Right lobe of liver (tissue), 6 donors: ENCODE measurements at regions not wholly inside any gene's neighbourhood (a gene's known extent, or its start where the extent isn't known, plus 50 kb on each side); places are given as distances from the start of the nearest gene placed in this dataset.

Source experiments
- ATAC-seq, 4 donors: fragments of 200-7000 bp; cut with Tn5 transposase; one replicate each; pipeline ENCODE4 v1.9.1; 2020; ENCODE audit warnings: mild to moderate bottlenecking in 4 of 4, moderate library complexity in 4 of 4
- DNase-seq, 3 donors: peaks; one replicate each; pipeline ENCODE4 v3.0.0-alpha.2; 2020
- H3K27ac ChIP-seq, 3 donors: fragments of 200-600 bp; one replicate each; pipeline ENCODE4 v1.8.0; 2022
- H3K27me3 ChIP-seq, 2 donors: fragments of 200-600 bp; one replicate each; pipeline ENCODE4 v1.8.0; 2022
- H3K36me3 ChIP-seq, 4 donors: fragments of 200-600 bp; sonication (generic) in 1 of 4; one replicate each; pipeline versions ENCODE4 v1.5.1 to v1.8.0; 2017 to 2022; ENCODE audit warnings: control low read depth in 1 of 4
- H3K4me1 ChIP-seq, 4 donors: fragments of 200-600 bp; sonication (generic) in 1 of 4; one replicate each; pipeline versions ENCODE4 v1.5.1 to v1.8.0; 2017 to 2022; ENCODE audit warnings: control low read depth in 1 of 4
- H3K4me3 ChIP-seq, 3 donors: fragments of 200-600 bp; one replicate each; pipeline ENCODE4 v1.8.0; 2022
- H3K9me3 ChIP-seq, 4 donors: fragments of 200-600 bp; sonication (generic) in 1 of 4; one replicate each; pipeline versions ENCODE4 v1.5.1 to v1.8.0; 2017 to 2022; ENCODE audit warnings: control low read depth in 1 of 4
- POLR2A ChIP-seq: fragments of 450-650 bp; IDR thresholded peaks from one replicate; pipeline ENCODE4 v1.6.1; 2017; ENCODE audit warnings: antibody characterized with exemption, mild to moderate bottlenecking
- WGBS: methylation state at CpG from one replicate; pipeline ENCODE4 v1.1.6; 2018; ENCODE audit warnings: low coverage, low lambda C conversion rate; ENCODE audit not compliant: insufficient coverage; ENCODE audit errors: missing lambda C conversion rate; 5-methylcytosine and 5-hydroxymethylcytosine counted together
- intact Hi-C, 2 donors: fragments of 100-400 bp; cut with DNase I; formaldehyde crosslinking; loops; one replicate each; pipeline versions ENCODE4 v1.11.2 to v1.14.1; 2022
- TF ChIP-seq, protein P1 (sequence below), 4 donors: fragments of 200-600 bp in 3 of 4; fragments of 450-650 bp in 1 of 4; IDR thresholded peaks; one replicate each; pipeline versions ENCODE4 v1.5.1 to v1.8.0; 2016 to 2022; ENCODE audit warnings: antibody characterized with exemption in 4 of 4, mild to moderate bottlenecking in 2 of 4
- donor health status: DM: no; HTN: yes; CAD: no.
- donor health status: DM: no; HTN: no; CAD: no.
- donor health status: DM: no; HTN: no; CAD: no.
- donor health status: DM: no; HTN: yes; CAD: no.
- donor health status: DM: no; HTN: yes; CAD: no.

DNA sequence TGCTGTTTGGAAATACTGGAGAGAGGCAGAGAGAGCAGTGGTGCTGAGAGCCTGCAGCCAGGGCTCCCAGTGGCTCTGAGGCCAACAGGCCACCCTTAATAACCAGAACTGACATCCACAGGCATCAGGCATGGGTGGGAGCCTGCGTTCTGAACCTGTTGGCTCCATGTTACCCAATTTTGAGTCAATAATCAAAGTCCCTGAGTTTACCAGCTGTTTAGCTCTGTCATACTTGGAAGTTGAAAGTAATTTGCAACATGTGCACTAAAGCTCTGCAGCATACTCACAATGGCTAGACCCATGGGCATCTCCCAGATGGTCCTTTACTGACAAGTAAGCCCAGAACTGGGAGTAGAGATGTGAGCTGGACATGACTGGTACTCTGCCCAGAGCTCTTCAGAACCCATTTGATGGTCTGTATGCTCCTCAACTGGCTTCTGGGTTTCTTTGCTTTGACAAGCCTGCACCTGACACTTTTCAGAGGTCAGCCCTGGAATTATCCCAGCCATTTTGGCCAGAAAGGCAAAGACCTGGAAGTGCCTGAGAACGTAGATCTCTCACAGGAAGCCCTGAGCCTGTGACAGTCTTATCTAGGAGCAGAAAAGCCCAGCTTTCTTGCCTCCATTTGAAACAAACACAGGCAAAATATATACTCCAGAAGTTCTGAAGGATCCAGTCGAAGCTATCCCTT is 122.4 kb upstream of the CITED2 start:
- H3K9me3 ChIP-seq = no peaks in the 10 kb centered on the region
- WGBS = 83% methylated on average over 2 of the region's 3 CpGs

DNA sequence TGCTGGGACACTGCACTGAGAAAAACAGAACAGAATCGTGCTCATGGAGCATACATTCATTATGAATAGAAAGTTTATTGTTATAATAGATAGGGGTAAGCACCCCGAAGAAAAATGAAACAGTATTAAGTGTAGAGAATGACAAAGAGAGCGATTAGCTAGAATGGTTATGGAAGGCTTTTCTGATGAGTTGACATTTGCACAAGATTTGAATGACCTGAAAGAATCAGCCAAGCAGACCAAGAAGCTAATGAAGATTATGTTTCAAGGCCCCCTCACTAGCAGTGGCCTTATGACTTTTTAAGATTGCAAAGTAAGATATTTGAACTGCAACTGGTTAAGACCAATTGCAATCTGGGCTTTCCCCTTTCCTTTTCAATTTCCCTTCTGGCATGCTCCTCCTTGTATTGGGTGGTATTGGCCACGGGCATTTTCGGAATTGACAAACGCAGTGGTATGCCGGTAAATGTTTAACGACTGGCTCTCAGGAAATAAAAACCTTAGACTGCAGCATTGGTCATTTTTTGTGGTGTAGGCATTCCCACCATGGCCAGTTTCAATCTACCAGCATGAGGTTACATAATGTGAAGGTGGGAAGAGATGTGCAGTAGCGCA is 120.0 kb upstream of the CITED2 start:
- no peak for ATAC-seq
- no peaks in the 10 kb centered on the region for H3K9me3 ChIP-seq
- H3K27me3 ChIP-seq = no peaks in the 10 kb centered on the region
- intact Hi-C loops = no loop called here
- H3K36me3 ChIP-seq = no peaks in the 10 kb centered on the region
- peaks cover 0 to 12% (median 0%) of the 10 kb centered on the region in 4 donors for H3K4me1 ChIP-seq
- H3K4me3 ChIP-seq = no peak overlapping the region
- TF ChIP-seq POLR2A = no peak
- TF ChIP-seq, protein P1, sequence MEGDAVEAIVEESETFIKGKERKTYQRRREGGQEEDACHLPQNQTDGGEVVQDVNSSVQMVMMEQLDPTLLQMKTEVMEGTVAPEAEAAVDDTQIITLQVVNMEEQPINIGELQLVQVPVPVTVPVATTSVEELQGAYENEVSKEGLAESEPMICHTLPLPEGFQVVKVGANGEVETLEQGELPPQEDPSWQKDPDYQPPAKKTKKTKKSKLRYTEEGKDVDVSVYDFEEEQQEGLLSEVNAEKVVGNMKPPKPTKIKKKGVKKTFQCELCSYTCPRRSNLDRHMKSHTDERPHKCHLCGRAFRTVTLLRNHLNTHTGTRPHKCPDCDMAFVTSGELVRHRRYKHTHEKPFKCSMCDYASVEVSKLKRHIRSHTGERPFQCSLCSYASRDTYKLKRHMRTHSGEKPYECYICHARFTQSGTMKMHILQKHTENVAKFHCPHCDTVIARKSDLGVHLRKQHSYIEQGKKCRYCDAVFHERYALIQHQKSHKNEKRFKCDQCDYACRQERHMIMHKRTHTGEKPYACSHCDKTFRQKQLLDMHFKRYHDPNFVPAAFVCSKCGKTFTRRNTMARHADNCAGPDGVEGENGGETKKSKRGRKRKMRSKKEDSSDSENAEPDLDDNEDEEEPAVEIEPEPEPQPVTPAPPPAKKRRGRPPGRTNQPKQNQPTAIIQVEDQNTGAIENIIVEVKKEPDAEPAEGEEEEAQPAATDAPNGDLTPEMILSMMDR (IDR thresholded peaks at IDR 0.05) = no peak
- no peak overlapping the region for H3K27ac ChIP-seq
- WGBS = 70% methylated on average over 9 of the region's 9 CpGs
- no peak for DNase-seq

More for the DNA sequence above, 122.4 kb upstream of the CITED2 start:
- intact Hi-C loops = no loop called here
- Histone ChIP-seq H3K27ac (no peak overlapping the region), H3K36me3 (no peaks in the 10 kb centered on the region), H3K4me3 (no peak overlapping the region), H3K27me3 (no peaks in the 10 kb centered on the region), H3K4me1 (peaks cover 0 to 8% (median 0%) of the 10 kb centered on the region in 4 donors)
- TF ChIP-seq, protein P1 (IDR thresholded peaks at IDR 0.05) = no peak
- no peak for TF ChIP-seq POLR2A
- DNase-seq (peak in 1 of 3 donors; percentile 25), ATAC-seq (peak; percentile 48 to 83 (median 78))

DNA sequence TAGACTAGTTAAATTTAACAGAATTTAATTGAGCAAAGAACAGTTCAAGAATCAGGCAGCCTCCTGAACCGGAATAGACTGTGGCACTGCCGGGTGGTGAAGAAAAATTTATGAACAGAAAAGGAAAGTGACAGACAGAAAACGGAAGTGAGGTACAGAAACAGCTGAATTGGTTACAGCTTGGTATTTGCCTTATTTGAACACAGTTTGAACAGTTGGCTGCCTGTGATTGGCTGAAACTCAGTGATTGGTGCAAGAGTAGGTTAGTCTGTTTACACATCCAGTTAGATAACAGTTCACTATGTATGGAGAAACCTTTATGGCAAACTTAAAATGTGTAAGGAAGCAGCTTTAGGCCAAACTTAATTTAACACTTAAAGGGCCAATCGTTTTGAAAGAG is 116.0 kb upstream of the CITED2 start:
- TF ChIP-seq, protein P1 (IDR thresholded peaks at IDR 0.05) = no peak
- TF ChIP-seq POLR2A = peak; percentile 62
- 23% methylated on average over 4 of the region's 4 CpGs for WGBS
- Histone ChIP-seq H3K27ac (peak overlapping the region in 2 of 3 donors; percentile 70), H3K9me3 (no peaks in the 10 kb centered on the region), H3K4me3 (peak overlapping the region in 2 of 3 donors; percentile 4 to 31), H3K27me3 (no peaks in the 10 kb centered on the region), H3K4me1 (peaks cover 0 to 15% (median 2%) of the 10 kb centered on the region in 4 donors), H3K36me3 (no peaks in the 10 kb centered on the region)
- DNase-seq (peak; percentile 34 to 77 (median 58)), ATAC-seq (peak; percentile 72 to 81 (median 76))
- intact Hi-C loops = no loop called here

DNA sequence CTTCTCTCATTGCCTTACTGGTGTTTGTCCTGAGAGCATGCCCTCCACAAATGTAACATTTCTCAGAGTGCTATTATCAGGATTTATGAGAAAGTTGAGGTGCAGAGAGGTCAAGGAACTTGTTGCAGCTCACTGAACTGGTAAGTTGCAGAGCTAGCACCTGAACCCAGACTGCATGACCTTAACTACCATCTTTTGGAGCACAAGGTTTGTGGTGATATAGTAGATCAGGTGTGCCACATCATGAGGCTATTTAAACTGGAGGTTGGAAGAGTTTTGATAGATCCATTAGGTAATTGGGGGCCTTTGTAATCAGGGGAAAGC is 112.0 kb upstream of the CITED2 start:
- Histone ChIP-seq H3K4me3 (no peak overlapping the region), H3K27me3 (no peaks in the 10 kb centered on the region), H3K36me3 (no peaks in the 10 kb centered on the region), H3K9me3 (no peaks in the 10 kb centered on the region), H3K27ac (peak overlapping the region; percentile 25 to 90 (median 81)), H3K4me1 (peaks cover 0 to 36% (median 8%) of the 10 kb centered on the region in 4 donors)
- TF ChIP-seq, protein P1 (IDR thresholded peaks at IDR 0.05) = no peak
- DNase-seq = no peak
- ATAC-seq = peak in 1 of 4 donors; percentile 1
- intact Hi-C loops = no loop called here
